VCaP (cell line): ENCODE measurements at regions not wholly inside any gene's neighbourhood (a gene's known extent, or its start where the extent isn't known, plus 50 kb on each side); places are given as distances from the start of the nearest gene placed in this dataset.

Experiments used
- H3K27ac ChIP-seq: fragments of 450-650 bp; 2 replicates; pipeline ENCODE4 v1.5.1; 2017
- TF ChIP-seq, protein P1 (sequence below): fragments of 450-650 bp; conservative IDR thresholded peaks from 2 replicates; pipeline ENCODE4 v1.5.1; 2017; ENCODE audit warnings: mild to moderate bottlenecking, moderate library complexity

DNA sequence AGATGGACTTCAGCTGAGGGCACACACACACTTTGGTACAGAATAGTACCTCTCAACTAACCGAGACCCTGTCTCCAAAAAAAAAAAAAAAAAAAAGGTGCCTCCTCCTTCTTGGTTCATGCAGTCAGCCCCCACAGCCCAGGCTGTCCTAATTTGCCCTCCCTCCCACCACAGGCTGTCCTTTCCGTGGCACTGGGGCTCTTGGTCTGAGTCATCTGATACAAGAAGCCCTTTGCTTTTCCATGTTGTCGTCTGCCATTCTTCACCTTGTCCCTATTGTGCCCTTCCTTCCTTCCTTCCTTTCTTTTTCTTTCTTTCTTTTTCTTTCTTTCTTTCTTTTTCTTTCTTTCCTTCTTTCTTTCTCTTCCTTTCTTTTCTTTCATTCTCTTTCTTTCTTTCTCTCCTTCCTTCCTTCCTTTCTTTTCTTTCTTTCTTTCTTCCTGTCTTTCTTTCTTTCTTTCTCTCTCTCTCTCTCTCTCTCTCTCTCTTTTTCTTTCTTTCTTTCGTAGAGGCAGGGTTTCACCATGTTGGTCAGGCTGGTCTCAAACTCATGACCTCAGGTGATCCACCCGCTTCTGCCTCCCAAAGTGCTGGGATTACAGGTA is 96.0 kb upstream of the IKZF1 start:
- no peak overlapping the region for H3K27ac ChIP-seq
- TF ChIP-seq, protein P1, sequence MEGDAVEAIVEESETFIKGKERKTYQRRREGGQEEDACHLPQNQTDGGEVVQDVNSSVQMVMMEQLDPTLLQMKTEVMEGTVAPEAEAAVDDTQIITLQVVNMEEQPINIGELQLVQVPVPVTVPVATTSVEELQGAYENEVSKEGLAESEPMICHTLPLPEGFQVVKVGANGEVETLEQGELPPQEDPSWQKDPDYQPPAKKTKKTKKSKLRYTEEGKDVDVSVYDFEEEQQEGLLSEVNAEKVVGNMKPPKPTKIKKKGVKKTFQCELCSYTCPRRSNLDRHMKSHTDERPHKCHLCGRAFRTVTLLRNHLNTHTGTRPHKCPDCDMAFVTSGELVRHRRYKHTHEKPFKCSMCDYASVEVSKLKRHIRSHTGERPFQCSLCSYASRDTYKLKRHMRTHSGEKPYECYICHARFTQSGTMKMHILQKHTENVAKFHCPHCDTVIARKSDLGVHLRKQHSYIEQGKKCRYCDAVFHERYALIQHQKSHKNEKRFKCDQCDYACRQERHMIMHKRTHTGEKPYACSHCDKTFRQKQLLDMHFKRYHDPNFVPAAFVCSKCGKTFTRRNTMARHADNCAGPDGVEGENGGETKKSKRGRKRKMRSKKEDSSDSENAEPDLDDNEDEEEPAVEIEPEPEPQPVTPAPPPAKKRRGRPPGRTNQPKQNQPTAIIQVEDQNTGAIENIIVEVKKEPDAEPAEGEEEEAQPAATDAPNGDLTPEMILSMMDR: no peak

DNA sequence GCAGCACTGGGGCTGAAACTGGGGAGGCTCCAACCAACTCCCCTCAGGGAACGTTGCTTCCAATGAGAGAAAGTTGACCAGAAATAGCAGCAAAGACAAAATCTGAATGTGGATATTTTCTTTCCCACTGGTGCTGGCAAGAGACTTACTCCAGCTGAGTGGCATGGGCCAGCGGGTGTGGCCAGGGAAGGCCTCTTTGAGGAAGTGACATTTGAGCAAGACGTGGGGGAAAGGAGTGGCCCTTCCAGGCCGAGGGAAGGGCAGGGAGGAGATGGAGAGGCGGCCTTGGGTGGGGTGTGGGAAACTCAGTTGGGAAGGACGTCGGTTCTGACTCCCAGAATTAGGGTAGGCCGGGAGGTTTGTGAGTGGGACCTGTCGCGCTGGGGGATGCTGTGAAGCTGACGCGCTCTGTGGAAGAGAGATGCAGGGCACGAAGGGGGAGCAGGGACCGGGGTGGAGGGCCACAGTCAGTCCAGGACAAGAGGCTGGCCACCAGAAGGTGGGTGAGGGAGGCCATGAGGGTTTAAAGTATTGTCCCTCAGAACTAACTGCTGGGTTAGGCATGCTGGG is 96.7 kb upstream of the IKZF1 start:
- H3K27ac ChIP-seq: no peak overlapping the region
- TF ChIP-seq, protein P1: no peak

DNA sequence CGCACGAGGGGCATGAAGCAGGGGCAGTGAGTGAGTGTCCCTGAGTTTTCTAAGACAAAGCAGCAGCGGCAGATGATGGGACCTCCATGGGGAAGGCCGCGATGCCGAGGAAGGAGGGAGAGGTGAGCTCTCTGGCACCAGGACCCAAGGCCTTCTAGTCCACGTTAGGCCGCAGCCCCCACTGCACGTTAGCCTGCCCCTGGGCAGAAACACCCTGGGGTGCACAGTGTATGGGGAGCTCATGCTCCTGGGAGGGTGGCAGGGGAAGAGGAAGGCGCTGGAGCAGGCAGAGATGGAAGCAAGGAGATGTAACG is 97.3 kb upstream of the IKZF1 start:
- H3K27ac ChIP-seq: no peak overlapping the region
- TF ChIP-seq, protein P1: no peak

DNA sequence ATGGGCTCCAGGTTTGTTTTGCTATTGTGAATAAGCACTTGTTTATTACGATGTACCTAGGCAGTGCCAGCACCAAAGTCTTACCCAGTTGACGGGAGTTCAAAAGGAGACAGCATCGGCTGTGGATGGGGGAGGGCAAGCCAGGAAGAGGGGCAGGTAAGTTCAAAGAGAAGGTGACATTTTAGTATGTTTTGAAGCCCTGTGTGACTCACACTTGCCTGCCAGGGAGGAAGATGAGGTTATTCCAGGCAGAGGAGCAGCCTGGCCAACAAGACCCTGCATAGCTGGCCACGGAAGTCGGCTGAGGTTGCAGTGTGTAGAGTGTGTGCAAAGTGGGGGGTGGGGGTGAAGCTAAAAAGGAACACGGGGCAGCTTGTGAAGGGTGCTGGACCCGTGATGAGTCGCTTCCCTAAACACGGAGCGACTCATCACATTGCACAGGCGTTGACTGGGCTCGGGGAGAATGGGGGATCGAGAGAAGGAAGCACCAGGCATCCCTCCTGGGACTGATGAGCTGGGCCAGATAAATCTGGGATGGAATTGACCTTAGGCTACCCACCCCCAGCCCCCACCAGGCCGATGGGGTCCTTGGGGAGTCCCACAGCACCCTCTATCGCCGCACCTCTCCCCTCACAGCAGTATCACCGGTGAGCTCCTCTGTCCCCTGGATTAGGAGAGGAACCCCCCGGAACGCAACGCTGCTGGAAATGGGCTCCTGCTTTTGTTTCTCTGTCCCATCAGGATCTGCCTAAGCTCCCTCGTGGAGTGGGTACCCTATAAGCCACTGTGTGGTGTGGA is 97.9 kb upstream of the IKZF1 start:
- TF ChIP-seq, protein P1: no peak
- no peak overlapping the region for H3K27ac ChIP-seq

DNA sequence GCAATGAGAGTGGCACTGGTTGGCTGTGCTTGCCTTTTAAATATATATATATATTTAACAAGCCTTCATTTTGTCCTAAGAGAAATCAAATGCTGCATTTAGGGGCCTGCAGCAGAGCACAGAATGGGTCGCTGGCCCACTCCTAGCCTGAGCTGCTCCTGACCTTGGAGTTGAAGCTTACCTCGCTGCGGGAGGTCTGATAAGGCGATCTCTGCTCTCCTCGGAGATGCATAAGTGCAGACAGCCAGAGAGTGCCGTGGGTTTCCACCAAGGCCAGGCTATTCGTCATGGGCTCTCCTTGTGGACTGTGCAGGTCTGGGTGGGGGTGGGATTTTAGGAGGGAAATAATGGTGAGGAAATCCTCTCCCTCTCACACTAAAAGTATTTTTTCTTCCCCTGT is 99.5 kb upstream of the IKZF1 start:
- TF ChIP-seq, protein P1: no peak
- no peak overlapping the region for H3K27ac ChIP-seq

DNA sequence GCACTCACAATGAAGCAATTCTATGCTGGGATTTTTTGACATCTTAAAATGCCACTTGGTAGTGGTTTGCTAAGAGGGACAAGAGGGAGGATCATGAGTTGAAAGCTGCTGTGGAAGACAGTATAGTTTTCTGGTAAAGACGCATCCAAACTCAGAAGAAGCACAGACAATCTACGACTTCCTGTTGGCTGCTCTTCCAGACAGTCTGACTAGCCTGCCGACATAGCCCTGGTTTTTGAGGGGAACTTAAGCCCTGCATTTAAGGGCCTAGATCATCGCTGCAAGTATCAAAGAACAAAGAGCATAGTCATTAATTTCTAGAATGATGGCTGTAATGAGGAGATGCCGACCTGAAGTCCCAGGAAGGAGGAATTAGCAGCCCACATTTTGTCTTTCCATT is 99.9 kb upstream of the IKZF1 start:
- TF ChIP-seq, protein P1: no peak
- H3K27ac ChIP-seq: no peak overlapping the region

DNA sequence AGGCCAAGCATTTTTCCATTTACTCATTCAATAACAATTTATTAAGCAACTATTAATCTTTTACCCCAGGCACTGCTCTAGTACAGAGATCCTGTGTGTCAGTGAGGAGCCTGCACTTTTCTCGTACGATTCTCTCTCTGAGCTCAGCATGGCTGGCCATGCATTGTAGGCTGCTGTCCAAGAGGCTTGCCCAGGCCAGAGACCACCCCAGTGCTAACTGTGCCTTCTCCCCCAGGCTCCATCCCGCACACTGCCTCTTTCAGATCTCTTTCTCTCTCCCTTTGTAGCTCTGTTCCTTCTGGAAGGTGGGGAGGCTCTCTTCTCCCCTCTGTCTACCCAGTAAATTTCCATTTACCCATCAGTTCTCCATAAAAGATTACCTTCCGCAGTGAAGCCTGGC is 101.0 kb upstream of the IKZF1 start:
- TF ChIP-seq, protein P1: no peak
- H3K27ac ChIP-seq: no peak overlapping the region
